Smooth muscle cell (in vitro differentiated cells): ENCODE measurements at regions not wholly inside any gene's neighbourhood (a gene's known extent, or its start where the extent isn't known, plus 50 kb on each side); places are given as distances from the start of the nearest gene placed in this dataset.

Source experiments
- DNase-seq: peaks from one replicate; lab custom pipeline; 2025; ENCODE audit not compliant: unreplicated experiment; lab: John Stamatoyannopoulos, UW
- H2AFZ ChIP-seq: fragments of 200-600 bp; sonication (generic); 2 replicates; pipeline ENCODE4 v1.6.0; 2016; ENCODE audit warnings: antibody characterized with exemption, low read depth, mild to moderate bottlenecking
- H3F3A ChIP-seq: fragments of 200-600 bp; sonication (generic); 2 replicates; pipeline ENCODE4 v1.6.0; 2017; ENCODE audit warnings: antibody characterized with exemption, low read depth
- H3K27ac ChIP-seq: fragments of 200-600 bp; sonication (generic); 2 replicates; pipeline ENCODE4 v1.5.1; 2016; ENCODE audit warnings: low read depth, mild to moderate bottlenecking
- H3K27me3 ChIP-seq: fragments of 200-600 bp; sonication (generic); 2 replicates; pipeline ENCODE4 v1.6.1; 2016; ENCODE audit warnings: low read depth, mild to moderate bottlenecking
- H3K36me3 ChIP-seq: fragments of 200-600 bp; sonication (generic); 2 replicates; pipeline ENCODE4 v1.5.1; 2016; ENCODE audit warnings: low read depth
- H3K4me1 ChIP-seq: fragments of 200-600 bp; sonication (generic); 2 replicates; pipeline ENCODE4 v1.5.1; 2016; ENCODE audit warnings: low read depth
- H3K4me2 ChIP-seq: fragments of 200-600 bp; sonication (generic); 2 replicates; pipeline ENCODE4 v1.6.0; 2016; ENCODE audit warnings: mild to moderate bottlenecking
- H3K4me3 ChIP-seq: fragments of 200-600 bp; sonication (generic); 2 replicates; pipeline ENCODE4 v1.5.1; 2016; ENCODE audit warnings: mild to moderate bottlenecking
- H3K79me2 ChIP-seq: fragments of 200-600 bp; sonication (generic); 2 replicates; pipeline ENCODE4 v1.6.0; 2016; ENCODE audit warnings: low read depth, mild to moderate bottlenecking
- H3K9ac ChIP-seq: fragments of 200-600 bp; sonication (generic); 2 replicates; pipeline ENCODE4 v1.6.0; 2016; ENCODE audit warnings: low read depth
- H3K9me3 ChIP-seq: fragments of 200-600 bp; sonication (generic); replicated peaks from 2 replicates; pipeline ENCODE4 v1.5.1; 2016; ENCODE audit warnings: low read depth
- H4K20me1 ChIP-seq: fragments of 200-600 bp; sonication (generic); 2 replicates; pipeline ENCODE4 v1.6.0; 2016; ENCODE audit warnings: low read depth
- CTCF ChIP-seq: fragments of 200-600 bp; sonication (generic); IDR thresholded peaks from 2 replicates; pipeline ENCODE4 v1.5.1; 2017; ENCODE audit warnings: borderline replicate concordance, mild to moderate bottlenecking, antibody characterized with exemption; ENCODE audit not compliant: insufficient read depth, poor library complexity, severe bottlenecking
- whole genome bisulfite sequencing: methylation state at CpG from one replicate; pipeline ENCODE4 v1.1.7; 2016; ENCODE audit warnings: low lambda C conversion rate; 5-methylcytosine and 5-hydroxymethylcytosine counted together

- H4K20me1 ChIP-seq: no peaks in the 10 kb centered on the region
- no peak overlapping the region for H3K4me3 ChIP-seq
- H3K36me3 ChIP-seq: no peaks in the 10 kb centered on the region
- no peak for DNase-seq
- H3K9me3 ChIP-seq: no peaks in the 10 kb centered on the region
- H3K79me2 ChIP-seq: no peaks in the 10 kb centered on the region
- no peak overlapping the region for H2AFZ ChIP-seq
- H3K9ac ChIP-seq: peak overlapping the region; percentile 61
- no peaks in the 10 kb centered on the region for H3K4me1 ChIP-seq
- H3F3A ChIP-seq: no peaks in the 10 kb centered on the region
- H3K27ac ChIP-seq: peak overlapping the region; percentile 82
- H3K4me2 ChIP-seq: peak overlapping the region; percentile 13
- no peak for TF ChIP-seq CTCF
- no peaks in the 10 kb centered on the region for H3K27me3 ChIP-seq
Measured at GRCh38 chr3:16102905-16103364, 71.5 kb upstream of the GALNT15 start.

GRCh38 chr3:16103472-16103871, 71.0 kb upstream of the GALNT15 start:
- DNase-seq: no peak
- no peak for TF ChIP-seq CTCF
- H3K4me3 ChIP-seq: no peak overlapping the region

GRCh38 chr3:16104156-16104555, 70.3 kb upstream of the GALNT15 start:
- H3K4me2 ChIP-seq: no peak overlapping the region
- no peak overlapping the region for H2AFZ ChIP-seq
- no peaks in the 10 kb centered on the region for H3K4me1 ChIP-seq
- H3K27ac ChIP-seq: peak overlapping the region; percentile 82
- no peaks in the 10 kb centered on the region for H4K20me1 ChIP-seq
- no peaks in the 10 kb centered on the region for H3K79me2 ChIP-seq
- H3K27me3 ChIP-seq: no peaks in the 10 kb centered on the region
- H3F3A ChIP-seq: no peaks in the 10 kb centered on the region
- H3K9ac ChIP-seq: no peak overlapping the region
- H3K9me3 ChIP-seq: no peaks in the 10 kb centered on the region
- DNase-seq: no peak
- no peak overlapping the region for H3K4me3 ChIP-seq
- 76% methylated on average over 2 of the region's 2 CpGs for WGBS
- no peaks in the 10 kb centered on the region for H3K36me3 ChIP-seq
- TF ChIP-seq CTCF: no peak

More at GRCh38 chr3:16103472-16103871, 71.0 kb upstream of the GALNT15 start:
- Histone ChIP-seq H3F3A (no peaks in the 10 kb centered on the region), H3K9ac (peak overlapping the region; percentile 17), H3K27me3 (no peaks in the 10 kb centered on the region), H3K27ac (peak overlapping the region; percentile 82), H3K9me3 (no peaks in the 10 kb centered on the region), H3K4me1 (no peaks in the 10 kb centered on the region), H3K36me3 (no peaks in the 10 kb centered on the region), H3K4me2 (peak overlapping the region; percentile 13), H2AFZ (no peak overlapping the region), H4K20me1 (no peaks in the 10 kb centered on the region), H3K79me2 (no peaks in the 10 kb centered on the region)
- WGBS: 30% methylated on average over 3 of the region's 3 CpGs

GRCh38 chr3:16106050-16106449, 68.4 kb upstream of the GALNT15 start:
- H3K27me3 ChIP-seq: no peaks in the 10 kb centered on the region
- no peaks in the 10 kb centered on the region for H4K20me1 ChIP-seq
- no peak overlapping the region for H2AFZ ChIP-seq
- H3K9ac ChIP-seq: no peak overlapping the region
- H3K79me2 ChIP-seq: no peaks in the 10 kb centered on the region
- H3F3A ChIP-seq: no peaks in the 10 kb centered on the region
- no peak for TF ChIP-seq CTCF
- 91% methylated on average over 1 of the region's 1 CpG for WGBS
- H3K4me3 ChIP-seq: no peak overlapping the region
- H3K36me3 ChIP-seq: no peaks in the 10 kb centered on the region
- no peak overlapping the region for H3K4me2 ChIP-seq
- no peaks in the 10 kb centered on the region for H3K4me1 ChIP-seq
- no peak overlapping the region for H3K27ac ChIP-seq
- no peaks in the 10 kb centered on the region for H3K9me3 ChIP-seq
- DNase-seq: no peak
